Endothelial cell of umbilical vein (primary cell): ENCODE measurements at regions not wholly inside any gene's neighbourhood (a gene's known extent, or its start where the extent isn't known, plus 50 kb on each side); places are given as distances from the start of the nearest gene placed in this dataset.

Experiments
- CTCF ChIP-seq, 2 donors: IDR thresholded peaks; 1 replicate in 1 of 2; 2 replicates in 1 of 2; pipeline ENCODE4 v1.5.1; 2011; ENCODE audit warnings: low read length in 2 of 2, mild to moderate bottlenecking in 2 of 2, moderate library complexity in 2 of 2, control low read depth in 1 of 2, inconsistent platforms in 1 of 2, low read depth in 1 of 2; ENCODE audit not compliant: insufficient read depth in 1 of 2; ENCODE audit errors: extremely low read depth in 1 of 2
- EZH2 ChIP-seq: IDR thresholded peaks from 2 replicates; pipeline ENCODE4 v1.6.1; 2012; ENCODE audit warnings: borderline replicate concordance, low read depth, mild to moderate bottlenecking, moderate library complexity, low read length, inconsistent platforms; ENCODE audit not compliant: severe bottlenecking
- POLR2A ChIP-seq: IDR thresholded peaks from 2 replicates; pipeline ENCODE4 v1.6.1; 2012; ENCODE audit warnings: low read depth, mild to moderate bottlenecking, control low read depth, low read length
- POLR2AphosphoS5 ChIP-seq: IDR thresholded peaks from 2 replicates; pipeline ENCODE4 v1.6.1; 2012; ENCODE audit warnings: low read depth, mild to moderate bottlenecking, control low read depth, low read length, moderate library complexity; ENCODE audit not compliant: insufficient read depth

- TF ChIP-seq EZH2 (no peak), CTCF (IDR thresholded peaks at IDR 0.05; ENCODE audit: extremely low read depth in 1 of 2, insufficient read depth in 1 of 2, low read depth in 1 of 2, low read length in 2 of 2) (no peak), POLR2A (no peak), POLR2AphosphoS5 (no peak)
Measured at GRCh38 chr9:23524607-23525155, 301.4 kb downstream of the ELAVL2 start.
